GM13977 (cell line): ENCODE measurements at regions not wholly inside any gene's neighbourhood (a gene's known extent, or its start where the extent isn't known, plus 50 kb on each side); places are given as distances from the start of the nearest gene placed in this dataset.

Source experiments
- DNase-seq: peaks from one replicate; pipeline ENCODE4 v3.0.0; 2012; ENCODE audit warnings: low spot score
- CTCF ChIP-seq: IDR thresholded peaks from 2 replicates; pipeline ENCODE4 v1.5.1; 2012; ENCODE audit warnings: mild to moderate bottlenecking, control low read depth; ENCODE audit not compliant: insufficient read depth; ENCODE audit errors: extremely low read depth, missing control alignments
- in situ Hi-C: fragments of 300-500 bp; cut with MboI; formaldehyde crosslinking; loops from one replicate; pipeline ENCODE4 v1.12.0; 2022; ENCODE audit warnings: low sequenced_read_pairs, low pct_unique_long_range_greater_than_20kb, mixed read lengths, inconsistent platforms; ENCODE audit not compliant: unreplicated experiment

GRCh38 chr16:7278636-7279035 lies 54.0 kb upstream of the RBFOX1 start:
- no peak for TF ChIP-seq CTCF
- in situ Hi-C loops: no loop called here
- no peak for DNase-seq

- DNase-seq: no peak
- in situ Hi-C loops: no loop called here
- TF ChIP-seq CTCF: no peak
These were observed 60.0 kb upstream of the RBFOX1 start for GRCh38 chr16:7272567-7273158.

GRCh38 chr16:7271486-7271885 lies 61.2 kb upstream of the RBFOX1 start:
- DNase-seq: no peak
- in situ Hi-C loops: no loop called here
- TF ChIP-seq CTCF: no peak

GRCh38 chr16:7270823-7271222 lies 61.8 kb upstream of the RBFOX1 start:
- no peak for TF ChIP-seq CTCF
- in situ Hi-C loops: no loop called here
- no peak for DNase-seq

GRCh38 chr16:7270006-7270405 lies 62.6 kb upstream of the RBFOX1 start:
- in situ Hi-C loops: no loop called here
- DNase-seq: no peak
- TF ChIP-seq CTCF: no peak

- in situ Hi-C loops: no loop called here
These were observed 64.5 kb upstream of the RBFOX1 start for GRCh38 chr16:7268182-7268581.

More at GRCh38 chr16:7268182-7268581, 64.5 kb upstream of the RBFOX1 start:
- DNase-seq: no peak
- TF ChIP-seq CTCF: peak; percentile 38
